Embryonic facial prominence (tissue), 1 donor: ENCODE measurements at regions not wholly inside any gene's neighbourhood (a gene's known extent, or its start where the extent isn't known, plus 50 kb on each side); places are given as distances from the start of the nearest gene placed in this dataset.
"Not testable (repeated sequence)": the region's sequence is repeated elsewhere in the genome, so short reads cannot be mapped to it uniquely, and the experiment has no call there.

Source experiments
- DNase-seq: peaks from one replicate; pipeline ENCODE4 v3.0.0-alpha.2; 2016; ENCODE audit errors: extremely low spot score

DNA sequence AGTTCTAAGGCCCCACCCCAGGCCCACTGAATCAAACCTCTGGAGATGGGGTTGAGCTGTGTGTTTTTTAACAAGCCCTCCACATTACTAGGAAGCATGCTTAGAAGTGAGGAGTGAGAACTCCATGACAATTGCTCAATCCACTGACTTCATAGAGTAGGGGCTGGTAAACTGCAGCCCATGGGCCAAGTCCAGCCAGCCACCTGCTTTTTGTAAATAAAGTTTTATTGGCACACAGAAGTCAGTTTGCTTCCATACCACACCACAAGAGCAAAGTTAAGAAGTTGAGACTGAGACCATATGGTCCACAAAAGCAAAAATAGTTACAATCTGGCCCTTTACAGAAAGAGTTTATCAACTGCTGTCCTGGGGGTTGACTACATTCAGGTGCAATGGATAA is 309.2 kb downstream of the SETD4 start:
- no peak for DNase-seq

- DNase-seq, result no peak
These were observed 310.4 kb downstream of the SETD4 start for GRCh38 chr21:35749904-35750303.

DNA sequence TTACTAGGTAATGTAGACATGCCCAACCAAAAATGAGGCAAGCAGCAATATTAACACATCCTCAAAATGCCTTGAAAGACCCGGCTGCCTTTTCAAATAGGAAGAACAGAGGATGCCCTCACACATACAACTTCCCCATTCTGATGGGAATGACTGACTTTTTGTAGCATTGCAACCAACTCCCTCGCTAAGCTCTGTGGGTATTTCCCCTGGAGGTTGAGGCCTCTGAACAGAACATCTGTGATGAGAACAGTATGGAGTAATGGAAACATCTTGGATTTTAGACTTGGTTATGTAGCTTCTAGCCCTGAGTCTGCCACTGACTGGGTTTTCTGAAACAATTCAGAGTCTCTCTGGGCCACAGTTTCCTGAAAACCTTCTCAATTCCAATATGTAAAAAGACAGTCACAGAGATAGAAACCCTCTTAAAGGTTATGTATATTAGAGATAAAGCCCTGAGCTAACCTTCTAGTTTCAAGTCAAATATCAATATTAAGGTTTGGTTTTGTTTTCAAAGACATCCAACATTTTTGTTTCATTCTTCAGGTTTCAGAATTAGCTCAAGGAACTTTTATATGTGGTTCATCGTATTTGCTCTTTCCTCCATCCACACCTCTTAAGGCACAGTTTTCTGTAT is 311.5 kb downstream of the SETD4 start:
- DNase-seq, result no peak

DNA sequence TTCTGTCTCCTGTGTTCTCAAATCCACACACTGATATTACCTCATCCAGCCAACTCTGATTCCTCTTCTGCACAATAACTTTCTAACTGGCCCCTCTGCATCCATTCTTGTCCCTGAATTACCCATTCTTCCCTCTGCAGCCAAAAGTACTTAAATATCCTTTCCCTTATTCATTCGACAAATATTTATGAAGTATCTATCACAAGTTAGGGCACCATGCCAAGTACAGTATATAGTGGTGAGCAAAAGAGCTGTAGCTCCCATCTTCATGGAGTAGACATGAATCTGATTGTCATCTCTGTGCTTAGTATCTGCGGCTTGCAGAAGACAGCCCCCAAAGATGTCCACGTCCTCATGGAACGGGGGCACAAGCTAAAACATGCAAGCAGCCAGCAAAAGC is 316.8 kb downstream of the SETD4 start:
- no peak for DNase-seq

DNA sequence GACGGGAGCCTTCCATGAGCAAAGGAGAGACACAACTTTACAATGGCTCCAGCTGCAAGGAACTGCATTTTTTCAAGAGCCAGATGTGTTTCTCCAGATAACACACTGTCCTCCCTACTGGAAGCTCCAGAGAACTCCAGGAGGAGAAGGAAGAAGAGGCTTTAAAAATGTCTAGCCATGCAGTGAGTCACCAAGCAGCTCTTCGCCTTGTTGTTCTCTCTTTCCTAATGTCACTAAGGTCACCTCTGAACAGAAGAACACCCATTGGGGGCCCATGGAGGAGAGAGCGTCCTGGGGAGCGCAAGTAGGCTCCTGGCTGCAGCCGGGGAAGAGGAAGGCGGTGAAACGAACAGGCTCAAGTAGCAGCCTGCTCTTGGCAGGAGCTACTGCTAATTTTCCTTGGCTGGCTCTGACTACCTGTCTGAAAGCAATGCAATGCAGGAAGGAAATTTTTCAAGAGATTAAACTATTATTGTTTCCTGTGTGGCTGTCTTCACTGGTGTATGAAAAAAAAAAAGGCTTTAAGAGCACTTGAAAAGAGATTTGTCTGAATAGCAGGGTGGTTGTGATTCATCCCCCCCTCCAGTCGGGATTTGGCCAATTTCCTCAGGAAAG is 321.9 kb downstream of the SETD4 start:
- no peak for DNase-seq

DNA sequence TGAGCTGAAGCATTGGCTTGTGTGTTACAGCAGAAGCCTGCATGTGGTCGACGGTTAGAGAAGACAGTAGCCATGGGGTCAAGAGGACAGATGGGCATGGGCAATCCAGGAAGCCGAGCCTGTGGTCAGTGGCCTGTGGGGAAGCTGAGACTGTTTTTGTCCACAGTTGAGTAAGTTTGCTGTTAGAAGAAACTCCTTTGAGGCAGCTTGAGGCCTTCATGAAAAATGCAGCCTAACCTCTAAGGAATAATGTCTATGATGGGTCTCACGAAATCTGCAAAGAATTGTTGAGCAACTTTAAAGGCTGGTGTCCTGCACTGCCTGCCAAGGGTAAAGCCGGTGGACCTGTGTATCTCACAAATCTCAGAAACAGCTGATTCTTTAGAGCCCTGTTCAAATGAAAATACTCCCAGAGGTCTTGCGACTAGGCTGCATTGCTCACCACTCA is 322.4 kb downstream of the SETD4 start:
- no peak for DNase-seq

- DNase-seq, result no peak
These were observed 322.9 kb downstream of the SETD4 start for GRCh38 chr21:35737449-35737848.

DNA sequence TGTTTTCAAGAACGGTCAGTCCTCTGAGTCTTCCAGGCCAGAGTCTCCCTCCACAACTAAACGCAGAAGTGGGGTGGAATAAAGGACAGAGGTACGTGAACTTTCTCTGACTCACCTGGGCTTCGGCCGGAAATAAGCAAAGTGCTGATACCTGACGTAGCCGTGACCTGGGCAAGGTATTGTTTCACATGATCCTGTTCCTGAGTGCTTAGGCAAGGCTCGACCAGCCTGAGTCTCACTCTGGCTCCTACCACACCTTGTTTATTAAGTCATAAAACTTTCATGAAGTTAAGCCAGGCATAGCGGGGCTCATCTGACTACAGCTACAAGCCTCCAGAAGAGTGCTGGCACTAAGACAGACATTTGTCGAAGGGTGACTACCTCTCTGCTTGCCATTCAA is 327.5 kb downstream of the SETD4 start:
- DNase-seq, result no peak

- DNase-seq, result no peak
These were observed 330.0 kb downstream of the SETD4 start for GRCh38 chr21:35730325-35730724.

DNA sequence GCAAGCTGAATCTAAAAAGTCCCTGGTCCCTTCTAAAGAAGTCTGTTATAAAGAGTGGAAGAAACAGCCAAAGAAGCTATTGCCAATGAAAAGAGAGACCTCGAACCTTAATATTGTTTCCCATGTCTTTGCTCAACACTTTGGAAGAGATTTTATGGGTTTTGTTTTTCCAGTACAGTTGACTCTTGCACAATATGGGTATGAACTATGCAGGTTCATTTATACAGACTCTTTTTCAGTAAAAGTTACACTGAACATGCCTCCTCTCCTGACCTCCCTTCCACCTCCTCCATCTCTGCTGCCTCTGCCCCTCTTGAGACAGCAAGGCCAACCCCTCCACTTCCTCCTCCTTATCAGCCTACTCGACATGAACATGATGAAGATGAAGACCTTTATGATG is 332.5 kb downstream of the SETD4 start:
- no peak for DNase-seq

DNA sequence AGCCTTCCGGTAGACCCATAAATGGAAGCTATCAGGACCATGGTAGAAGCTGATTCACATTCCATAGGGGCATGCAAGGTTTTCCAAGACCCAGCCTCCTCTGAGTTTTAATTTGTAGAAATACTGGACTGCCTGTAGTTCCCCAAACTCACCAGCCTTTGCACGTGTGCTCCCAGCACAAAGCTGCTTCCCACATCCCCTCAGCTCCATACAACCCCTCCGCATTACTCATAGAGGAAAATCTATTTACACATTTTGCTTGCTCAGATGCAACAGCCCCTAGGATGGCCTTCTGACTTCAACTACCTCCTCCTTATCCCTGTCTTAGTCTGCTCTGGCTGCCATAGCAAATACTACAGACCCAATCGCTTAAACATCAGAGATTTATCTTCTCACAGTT is 336.2 kb downstream of the SETD4 start:
- DNase-seq, result no peak

GRCh38 chr21:35721701-35722100 is 338.6 kb downstream of the SETD4 start:
- DNase-seq, result no peak

DNA sequence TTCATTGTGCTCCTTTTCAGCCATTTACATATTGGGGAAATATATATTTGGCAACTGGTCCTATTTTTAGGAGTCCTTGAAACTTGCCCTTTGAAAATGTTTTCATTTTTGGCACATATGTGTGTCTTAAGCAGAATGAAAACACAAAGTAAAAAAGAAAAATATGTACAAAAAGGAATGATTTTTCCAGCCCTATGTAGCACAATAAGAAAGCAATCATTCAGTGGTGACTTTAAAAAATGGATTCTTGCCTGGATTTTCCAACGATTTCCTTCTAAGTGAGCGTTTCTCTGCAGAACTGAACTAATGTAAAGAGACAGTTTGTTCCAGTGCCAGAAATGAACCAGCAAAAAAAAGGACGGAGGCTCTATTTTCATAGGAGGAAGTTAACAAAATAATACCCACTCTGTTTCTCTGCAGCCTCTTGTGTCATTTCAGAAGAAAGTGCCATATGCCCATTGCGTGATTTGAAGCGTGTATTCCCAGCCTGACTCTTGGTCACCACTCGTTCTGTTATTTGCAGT is 340.1 kb downstream of the SETD4 start:
- peak; percentile 78 for DNase-seq

GRCh38 chr21:35719080-35719479 is 341.2 kb downstream of the SETD4 start:
- no peak for DNase-seq

GRCh38 chr21:35716876-35717565 is 343.3 kb downstream of the SETD4 start:
- DNase-seq, result no peak

- no peak for DNase-seq
These were observed 346.4 kb downstream of the SETD4 start for GRCh38 chr21:35713914-35714313.

DNA sequence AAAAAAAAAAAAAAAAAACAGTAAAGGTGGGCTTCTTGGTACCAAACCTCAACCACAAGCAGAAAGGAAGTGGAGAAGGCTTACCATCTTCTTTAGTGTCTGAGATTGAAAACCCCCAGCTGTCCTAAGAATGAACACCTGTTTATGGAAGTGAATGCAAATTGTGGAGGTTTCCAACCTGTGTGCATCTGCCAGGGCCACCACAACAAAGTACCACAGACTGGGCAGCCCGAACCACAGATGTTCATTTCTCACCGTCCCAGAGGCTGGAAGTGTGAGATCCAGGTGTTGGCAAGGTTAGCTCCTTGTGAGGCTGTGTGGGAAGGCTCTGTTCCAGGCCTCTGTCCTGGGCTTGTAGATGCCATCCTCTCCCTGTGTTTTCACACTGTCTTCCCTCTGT is 348.7 kb downstream of the SETD4 start:
- no peak for DNase-seq

GRCh38 chr21:35711213-35711612 is 349.1 kb downstream of the SETD4 start:
- no peak for DNase-seq

- DNase-seq, result not testable (repeated sequence)
These were observed 350.3 kb downstream of the SETD4 start for GRCh38 chr21:35709990-35710389.

DNA sequence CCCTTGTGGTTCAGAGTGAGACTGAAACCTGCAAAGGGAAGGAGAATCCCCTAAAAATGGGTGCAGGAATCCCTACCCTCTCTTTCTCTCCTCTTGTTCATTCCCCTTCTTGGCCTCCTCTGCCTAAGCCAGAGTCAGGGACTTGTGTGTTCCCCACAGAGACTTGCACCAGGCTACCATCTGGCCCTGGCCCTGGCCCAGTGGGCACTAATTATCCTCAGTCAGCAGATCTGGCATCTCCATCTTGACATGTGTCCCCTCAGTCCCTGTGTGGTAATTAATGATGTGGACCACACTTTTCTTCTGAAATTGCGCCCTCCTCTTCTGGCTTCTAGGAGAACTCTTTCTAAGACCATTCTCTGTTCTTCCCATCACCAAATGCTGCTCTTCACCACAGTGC is 354.4 kb downstream of the SETD4 start:
- no peak for DNase-seq

DNA sequence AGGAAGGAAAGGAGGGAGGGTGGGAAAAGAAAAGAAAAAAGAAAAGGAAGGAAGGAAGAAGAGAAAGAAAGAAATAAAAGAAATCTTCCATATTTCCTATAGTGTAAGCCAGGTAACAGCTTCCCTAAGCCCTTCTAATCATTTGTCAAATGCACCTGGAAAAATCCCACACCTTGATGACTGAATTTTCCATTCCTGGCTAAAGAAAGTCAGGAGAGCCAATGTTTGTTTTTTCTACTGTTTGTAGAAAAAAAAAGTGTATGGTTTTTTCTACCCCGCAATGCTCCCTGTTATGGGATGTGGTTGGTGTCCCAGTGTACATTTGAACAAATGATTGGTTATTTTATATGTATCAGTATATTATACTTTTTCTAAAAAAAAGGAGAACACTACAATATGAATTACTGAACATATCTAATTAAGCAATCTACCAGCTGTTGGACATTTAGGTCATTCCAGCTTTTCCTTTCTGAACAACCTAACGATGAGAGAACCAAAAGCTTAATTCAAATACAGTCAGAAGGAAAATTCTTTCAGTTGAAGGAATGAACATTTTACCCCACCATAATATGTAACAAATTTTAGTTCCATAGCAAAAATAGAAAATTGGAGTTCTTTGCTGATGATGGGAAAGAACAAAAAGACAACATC is 355.0 kb downstream of the SETD4 start:
- no peak for DNase-seq

DNA sequence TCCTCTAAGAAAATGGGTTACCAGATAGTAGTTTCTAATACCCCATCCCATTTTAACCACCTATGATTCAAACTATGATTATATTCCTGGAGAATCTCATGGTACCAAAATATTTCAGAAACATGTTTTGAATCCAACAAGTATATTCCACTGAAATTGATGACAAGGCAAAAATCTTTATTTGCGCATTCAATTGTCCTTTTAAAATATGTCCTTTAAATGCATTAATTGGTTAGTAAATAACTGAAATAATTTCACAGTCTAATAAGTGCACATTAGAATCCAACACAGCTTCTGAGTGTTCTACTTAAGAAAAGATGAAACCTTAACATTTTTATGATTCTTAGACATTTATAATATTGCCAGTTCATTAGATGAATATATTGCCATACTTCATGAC is 356.6 kb downstream of the SETD4 start:
- DNase-seq, result no peak

DNA sequence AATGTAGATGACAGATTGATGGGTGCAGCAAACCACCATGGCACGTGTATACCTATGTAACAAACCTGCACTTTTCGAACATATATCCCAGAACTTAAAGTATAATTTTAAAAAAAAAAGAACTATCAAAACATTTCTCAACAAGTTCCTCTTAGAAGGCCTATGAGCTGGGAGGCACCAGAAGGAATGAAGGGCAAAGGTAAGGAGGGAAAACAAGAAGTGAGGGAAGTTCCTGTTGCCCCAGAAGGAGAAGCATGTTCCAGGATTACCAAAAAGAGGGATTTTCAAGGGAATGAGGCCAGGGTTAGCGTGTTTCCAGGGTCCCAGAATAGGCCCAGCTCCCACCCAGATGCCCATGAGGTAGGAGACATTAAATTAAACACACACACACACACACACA is 361.0 kb downstream of the SETD4 start:
- no peak for DNase-seq
